MM.1S (cell line): ENCODE measurements at regions not wholly inside any gene's neighbourhood (a gene's known extent, or its start where the extent isn't known, plus 50 kb on each side); places are given as distances from the start of the nearest gene placed in this dataset.
"Not testable (repeated sequence)": the region's sequence is repeated elsewhere in the genome, so short reads cannot be mapped to it uniquely, and the experiment has no call there.

ENCODE experiments used
- DNase-seq: peaks from one replicate; pipeline ENCODE4 v3.0.0-alpha.2; 2015
- H2AFZ ChIP-seq: fragments of 300-600 bp; sonication (generic); 2 replicates; pipeline ENCODE4 v1.6.0; 2016; ENCODE audit warnings: antibody characterized with exemption, low read length
- H3F3A ChIP-seq: fragments of 300-600 bp; sonication (generic); 2 replicates; pipeline ENCODE4 v1.6.1; 2016; ENCODE audit warnings: mild to moderate bottlenecking, antibody characterized with exemption, low read length, moderate library complexity, mixed read lengths; ENCODE audit not compliant: insufficient read depth
- H3K27ac ChIP-seq: fragments of 300-600 bp; sonication (generic); 2 replicates; pipeline ENCODE4 v1.5.1; 2016; ENCODE audit warnings: mild to moderate bottlenecking, low read length
- H3K27me3 ChIP-seq: fragments of 300-600 bp; sonication (generic); replicated peaks from 2 replicates; pipeline ENCODE4 v1.6.0; 2016; ENCODE audit warnings: low read length; ENCODE audit not compliant: insufficient read depth
- H3K36me3 ChIP-seq: fragments of 300-600 bp; sonication (generic); replicated peaks from 2 replicates; pipeline ENCODE4 v1.6.1; 2016; ENCODE audit warnings: mild to moderate bottlenecking, low read length, mixed read lengths; ENCODE audit not compliant: insufficient read depth
- H3K4me1 ChIP-seq: fragments of 300-600 bp; sonication (generic); 2 replicates; pipeline ENCODE4 v1.6.1; 2016; ENCODE audit warnings: low read length, mixed read lengths
- H3K4me2 ChIP-seq: fragments of 300-600 bp; sonication (generic); 2 replicates; pipeline ENCODE4 v1.6.0; 2016; ENCODE audit warnings: low read depth, low read length
- H3K4me3 ChIP-seq: fragments of 300-600 bp; sonication (generic); 2 replicates; pipeline ENCODE4 v1.5.1; 2016; ENCODE audit warnings: low read length, mixed read lengths
- H3K79me2 ChIP-seq: fragments of 300-600 bp; sonication (generic); 2 replicates; pipeline ENCODE4 v1.6.1; 2016; ENCODE audit warnings: mixed run types, low read length, mixed read lengths
- H3K9ac ChIP-seq: fragments of 300-600 bp; sonication (generic); 2 replicates; pipeline ENCODE4 v1.6.1; 2016; ENCODE audit warnings: low read length, mixed read lengths
- H3K9me2 ChIP-seq: fragments of 300-600 bp; sonication (generic); replicated peaks from 2 replicates; pipeline ENCODE4 v1.6.1; 2016; ENCODE audit warnings: mild to moderate bottlenecking, low read length, mixed read lengths; ENCODE audit not compliant: insufficient read depth
- H3K9me3 ChIP-seq: fragments of 300-600 bp; sonication (generic); replicated peaks from 2 replicates; pipeline ENCODE4 v1.6.1; 2016; ENCODE audit warnings: mild to moderate bottlenecking, low read length, mixed read lengths; ENCODE audit not compliant: insufficient read depth
- H4K20me1 ChIP-seq: fragments of 300-600 bp; sonication (generic); 2 replicates; pipeline ENCODE4 v1.6.1; 2016; ENCODE audit warnings: mild to moderate bottlenecking, low read length, moderate library complexity, mixed read lengths; ENCODE audit not compliant: insufficient read depth

DNA sequence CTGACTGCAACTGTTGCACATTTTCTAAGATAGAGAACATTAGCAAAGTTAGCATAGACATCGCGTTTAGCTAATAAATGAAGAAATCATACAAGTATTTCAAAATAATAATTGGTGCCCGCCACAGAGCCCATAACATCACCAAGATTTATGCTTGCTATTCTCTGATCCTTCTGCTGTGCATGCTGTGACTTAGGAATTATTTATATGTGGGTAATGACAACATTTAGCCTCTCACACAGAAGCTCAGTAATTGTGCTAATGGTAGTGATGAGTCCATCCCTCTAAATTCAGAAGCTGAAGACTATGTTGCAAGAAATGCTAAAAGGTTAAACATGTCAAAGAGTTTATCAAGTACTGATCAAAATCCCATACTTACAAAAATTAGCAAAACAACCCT, 677.0 kb upstream of the PABPC5 start:
- not testable (repeated sequence) for H3K27ac ChIP-seq, H2AFZ ChIP-seq, H3F3A ChIP-seq, H3K27me3 ChIP-seq, H3K4me1 ChIP-seq, H3K79me2 ChIP-seq, H3K4me2 ChIP-seq, H4K20me1 ChIP-seq, H3K4me3 ChIP-seq, H3K36me3 ChIP-seq, H3K9ac ChIP-seq, H3K9me2 ChIP-seq, DNase-seq, H3K9me3 ChIP-seq

DNA sequence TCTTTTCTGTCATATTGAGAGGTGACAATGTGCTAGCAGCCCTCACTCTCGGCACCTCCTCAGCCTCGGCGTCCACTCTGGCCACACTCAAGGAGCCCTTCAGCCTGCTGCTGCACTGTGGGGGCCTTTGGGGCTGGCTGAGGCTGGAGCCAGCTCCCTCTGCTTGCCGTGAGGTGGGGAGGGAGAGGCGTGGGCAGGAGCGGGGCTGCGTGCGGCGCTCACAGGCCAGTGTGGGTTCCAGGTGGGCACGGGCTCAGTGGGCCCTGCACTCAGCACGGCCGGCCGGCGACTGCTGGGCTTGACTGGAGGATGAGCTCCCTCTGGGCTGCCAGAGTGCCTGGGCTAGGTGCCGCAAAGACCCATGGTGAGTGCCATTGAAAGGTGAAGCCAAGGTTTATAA, 669.2 kb upstream of the PABPC5 start:
- not testable (repeated sequence) for H3F3A ChIP-seq, H3K27me3 ChIP-seq, H3K9me3 ChIP-seq, H4K20me1 ChIP-seq, H3K9me2 ChIP-seq, H3K36me3 ChIP-seq, DNase-seq, H3K4me2 ChIP-seq, H3K9ac ChIP-seq, H3K4me1 ChIP-seq, H3K27ac ChIP-seq, H2AFZ ChIP-seq, H3K79me2 ChIP-seq, H3K4me3 ChIP-seq

DNA sequence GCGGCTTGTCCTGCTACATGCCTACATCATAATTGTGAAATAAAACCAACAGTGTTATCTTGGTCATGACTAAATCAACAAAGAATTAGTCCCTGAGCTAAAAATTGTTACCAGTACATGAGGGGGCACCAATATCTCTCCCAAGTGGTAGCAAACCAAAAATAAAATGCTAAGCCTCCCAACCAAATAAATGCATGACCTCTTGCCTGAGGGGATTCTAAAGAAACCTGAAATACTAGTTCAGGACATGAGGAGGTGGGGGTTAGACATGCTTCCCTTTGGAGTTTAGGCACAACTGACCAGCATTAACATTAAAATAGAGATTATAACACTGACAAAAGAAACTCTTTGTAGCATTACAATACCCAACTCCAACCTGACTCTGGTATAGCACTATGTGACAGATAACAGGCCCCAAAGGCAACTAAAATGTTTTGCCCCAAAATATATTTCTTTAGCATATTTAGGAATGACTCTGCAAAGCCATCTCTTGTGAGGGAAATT, 654.3 kb upstream of the PABPC5 start:
- H3K9me2 ChIP-seq, result not testable (repeated sequence)

More for the DNA sequence above, 654.3 kb upstream of the PABPC5 start:
- not testable (repeated sequence) for H3K27me3 ChIP-seq, H4K20me1 ChIP-seq, DNase-seq, H3K27ac ChIP-seq, H3K4me3 ChIP-seq, H3K79me2 ChIP-seq, H3K36me3 ChIP-seq, H3K9ac ChIP-seq, H3F3A ChIP-seq, H3K9me3 ChIP-seq, H3K4me1 ChIP-seq, H3K4me2 ChIP-seq, H2AFZ ChIP-seq
